Inflammatory macrophage treated with lipopolysaccharide for 4 hours (primary cell): ENCODE measurements at regions not wholly inside any gene's neighbourhood (a gene's known extent, or its start where the extent isn't known, plus 50 kb on each side); places are given as distances from the start of the nearest gene placed in this dataset.
A peak's percentile ranks its signal among the peaks of the same experiment; 100 is the strongest.

Experiments
- DNase-seq: peaks from one replicate; pipeline ENCODE4 v3.0.0-alpha.2; 2020

DNA sequence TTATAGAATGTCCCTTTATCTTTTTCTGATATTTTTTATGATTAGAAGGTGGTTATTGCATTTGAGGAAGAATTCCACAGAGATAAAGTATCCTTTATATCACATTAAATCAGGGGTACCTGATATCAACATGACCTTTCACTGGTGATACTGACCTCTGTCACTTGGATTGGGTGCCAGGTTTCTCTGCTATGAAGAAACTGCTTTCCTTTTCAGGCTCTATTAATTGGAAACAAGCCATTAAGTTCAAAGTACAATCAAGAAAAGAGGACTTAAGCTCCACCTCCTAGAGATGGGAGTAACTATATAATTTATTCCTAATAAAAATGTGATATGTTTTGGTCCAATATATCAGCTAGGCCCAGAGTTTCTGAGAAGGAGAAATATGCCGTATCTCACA lies 514.6 kb upstream of the TYRP1 start:
- DNase-seq: no peak

DNA sequence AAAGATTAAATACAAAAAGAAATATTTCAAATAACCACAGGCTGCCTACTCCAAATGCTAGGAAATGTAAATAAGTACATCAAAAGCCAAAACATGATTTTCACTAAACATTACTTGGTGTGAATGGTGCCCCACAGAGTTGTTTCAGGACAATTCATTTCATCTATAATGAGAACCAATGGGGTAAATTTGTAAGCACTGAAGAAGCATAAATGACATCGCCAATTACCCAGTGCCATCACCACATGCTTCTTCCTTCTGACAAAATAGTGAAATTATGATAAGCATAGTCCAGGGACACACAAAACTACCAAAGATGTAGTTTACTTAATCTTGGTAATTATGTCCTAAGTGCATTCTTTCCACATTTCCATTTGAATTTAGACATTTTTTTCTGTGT lies 510.4 kb upstream of the TYRP1 start:
- DNase-seq: no peak

DNA sequence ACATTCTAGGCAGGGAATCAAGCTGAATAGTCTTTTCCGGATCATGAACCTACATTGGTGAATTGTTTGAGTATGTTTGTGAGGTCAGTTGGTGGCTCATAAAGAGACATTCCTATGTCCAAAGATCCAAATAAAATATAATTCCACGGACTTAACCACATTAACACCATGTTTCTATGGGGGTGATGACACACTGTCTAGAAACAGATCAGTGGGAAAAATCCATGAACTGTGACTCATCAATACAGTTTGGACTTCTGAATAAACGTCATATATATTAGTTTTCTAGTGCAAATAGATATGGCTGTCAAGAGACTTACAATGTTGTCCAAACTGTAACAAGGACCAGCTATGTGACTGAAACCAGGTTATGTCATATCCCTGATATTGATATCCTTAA lies 509.9 kb upstream of the TYRP1 start:
- DNase-seq: no peak

DNA sequence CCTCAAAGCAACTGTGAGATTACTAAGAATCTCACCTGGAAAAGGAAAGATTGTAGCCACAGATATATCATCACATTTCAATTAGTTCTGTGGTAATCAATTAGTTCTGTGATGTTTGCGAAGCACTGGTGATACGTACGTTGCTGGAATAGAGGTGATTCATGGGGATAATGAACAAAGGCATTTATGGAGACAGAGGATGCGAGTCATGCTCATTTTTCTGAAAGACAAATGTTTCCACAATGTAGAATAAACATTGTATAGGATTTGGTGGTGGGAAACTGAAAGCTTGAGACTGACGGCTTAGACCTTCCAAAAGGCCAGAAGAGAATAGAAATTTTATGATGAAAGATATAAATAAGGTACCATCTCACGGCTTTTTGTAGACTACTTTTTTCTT lies 507.3 kb upstream of the TYRP1 start:
- DNase-seq: no peak

DNA sequence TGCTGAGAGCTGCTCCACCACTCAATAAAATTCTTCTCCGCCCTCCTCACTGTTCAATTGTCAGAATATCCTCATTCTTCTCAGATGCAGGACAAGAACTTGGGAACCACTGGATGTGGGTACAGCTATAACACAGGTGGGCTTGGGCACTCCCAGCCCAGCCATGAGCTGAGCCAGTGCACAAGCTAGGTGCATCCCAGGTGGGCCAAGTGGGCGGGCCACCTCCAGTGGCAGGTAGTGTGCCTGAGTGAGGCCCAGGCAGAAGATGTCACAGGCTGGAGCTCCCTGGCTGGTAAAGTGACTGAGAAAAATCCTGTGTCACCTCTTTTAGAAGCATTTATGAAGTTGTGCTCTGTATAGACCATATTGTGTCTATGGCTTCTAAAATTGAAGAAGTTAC lies 501.6 kb upstream of the TYRP1 start:
- no peak for DNase-seq

DNA sequence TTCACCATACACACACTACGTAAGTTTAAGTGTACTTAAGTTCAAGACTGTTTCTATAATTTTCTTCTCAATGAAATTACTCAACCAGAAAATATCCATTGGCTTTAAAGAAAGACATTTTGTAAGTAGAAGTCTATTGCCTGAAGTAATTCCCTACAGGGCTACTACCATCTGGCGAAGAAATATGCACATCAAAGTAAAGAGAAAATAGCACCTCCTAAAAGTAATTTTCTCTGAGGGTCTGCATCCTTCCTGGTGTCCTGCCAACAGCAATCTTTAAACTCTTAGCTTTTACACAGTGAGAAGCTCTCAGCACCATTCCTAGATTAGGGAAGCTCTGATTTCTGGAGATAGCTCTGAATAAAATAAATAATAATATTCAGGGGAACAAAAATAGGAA lies 498.5 kb upstream of the TYRP1 start:
- DNase-seq: no peak

DNA sequence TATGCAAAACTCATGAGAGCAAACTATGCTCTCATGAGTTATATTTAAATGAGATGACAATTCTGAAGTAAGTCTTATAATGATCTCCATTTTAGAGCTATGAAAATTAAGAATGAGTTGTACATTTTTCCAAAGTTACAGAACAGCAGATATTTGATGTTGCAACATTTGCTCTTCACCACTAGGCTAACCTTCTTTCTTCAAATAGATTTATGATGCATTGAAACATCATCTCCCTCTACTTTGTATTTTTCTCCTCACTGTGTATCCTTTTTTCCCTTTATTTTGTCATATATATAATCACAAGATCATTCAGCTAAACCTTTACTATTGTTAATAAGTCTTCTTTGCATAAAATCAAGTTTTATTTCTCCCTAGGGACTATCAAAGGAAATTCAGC lies 497.7 kb upstream of the TYRP1 start:
- DNase-seq: no peak

DNA sequence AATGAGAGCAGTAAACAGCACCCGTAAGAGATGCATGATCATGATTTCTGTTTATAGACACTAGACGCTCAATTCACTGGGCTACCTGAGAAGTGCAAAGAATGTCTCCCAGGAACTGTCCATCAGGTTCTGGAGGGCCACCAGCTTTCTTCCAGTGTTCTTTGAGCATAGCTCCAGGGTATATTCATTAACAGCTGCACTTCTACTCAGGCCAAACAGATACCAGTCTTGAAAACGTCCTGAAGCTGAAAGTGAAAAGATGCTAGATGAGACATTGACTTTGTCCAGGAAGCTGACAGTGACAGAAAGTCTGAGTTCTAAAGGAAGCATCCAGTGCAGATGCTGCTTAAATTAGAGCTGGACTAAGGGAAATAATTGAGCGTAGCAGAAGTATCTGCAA lies 488.7 kb upstream of the TYRP1 start:
- DNase-seq: no peak

DNA sequence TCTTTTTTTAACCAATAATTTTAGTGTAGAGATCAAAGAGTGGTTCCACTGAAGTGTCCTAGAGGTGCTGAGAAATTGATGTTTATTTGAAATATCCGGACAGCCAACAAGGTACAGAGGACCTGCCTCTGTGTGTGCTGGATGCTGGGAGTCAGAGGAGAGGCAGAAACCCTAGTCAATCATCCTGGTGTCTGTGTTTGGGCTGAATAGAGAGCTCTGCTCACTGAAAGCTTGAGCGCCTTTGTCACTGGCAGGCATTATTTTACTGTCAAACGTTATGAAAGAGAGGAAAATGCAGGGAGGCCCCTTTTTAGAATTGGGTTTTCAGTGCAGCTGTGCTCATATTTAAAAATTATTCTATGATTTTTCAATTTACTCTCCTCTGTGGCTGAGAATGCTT lies 480.3 kb upstream of the TYRP1 start:
- no peak for DNase-seq

DNA sequence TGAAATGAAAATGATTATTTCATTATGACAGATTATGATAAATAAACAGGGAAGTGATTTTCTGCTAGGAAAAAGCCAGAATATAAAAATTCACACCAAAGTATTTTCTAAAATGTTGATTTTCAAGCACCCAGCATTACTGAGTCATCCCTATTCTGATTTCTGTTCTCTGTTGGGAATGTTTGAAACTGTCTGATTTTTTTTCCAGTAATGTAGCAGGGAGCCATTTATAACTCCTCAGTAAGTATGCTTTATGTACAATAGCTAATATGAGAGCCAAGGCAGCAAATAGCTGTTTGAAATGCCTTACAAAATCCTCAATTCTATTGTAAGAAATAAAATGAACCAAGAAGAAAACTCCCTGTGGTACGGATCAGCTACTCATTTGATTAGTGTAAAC lies 471.7 kb upstream of the TYRP1 start:
- no peak for DNase-seq

DNA sequence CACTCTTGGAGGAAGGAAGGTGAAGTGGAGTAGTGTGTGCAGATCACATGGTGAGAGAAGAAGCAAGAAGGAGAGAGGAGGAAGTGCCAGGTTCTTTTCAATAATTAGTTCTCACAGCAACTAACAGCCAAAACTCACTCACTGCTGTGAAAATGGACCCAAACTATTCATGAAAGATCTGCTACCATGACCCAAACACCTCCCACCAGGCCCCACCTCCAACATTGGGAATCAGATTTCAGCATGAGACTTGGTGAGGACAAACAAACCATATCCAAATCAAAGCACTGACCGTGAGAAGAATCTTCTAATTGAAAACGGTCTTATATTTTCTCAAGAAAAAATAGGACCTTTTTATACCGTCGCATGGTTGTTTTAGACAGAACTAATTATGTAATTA lies 468.7 kb upstream of the TYRP1 start:
- no peak for DNase-seq

DNA sequence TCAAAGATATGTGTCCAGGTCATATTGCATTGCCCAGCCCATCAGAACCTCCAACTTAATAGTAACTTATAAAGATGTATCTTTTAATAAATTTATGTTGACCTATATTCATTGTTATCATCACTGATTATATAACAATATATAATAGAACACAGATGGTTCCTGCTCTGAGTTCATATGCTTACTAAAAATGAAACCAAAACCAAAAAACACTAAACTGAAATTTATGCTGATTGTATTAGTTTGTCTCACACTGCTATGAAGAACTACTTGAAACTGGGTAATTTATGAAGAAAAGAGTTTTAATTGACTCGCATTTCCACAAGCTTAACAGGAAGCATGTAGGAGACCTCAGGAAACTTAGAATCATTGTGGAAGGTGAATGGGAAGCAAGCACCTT lies 462.5 kb upstream of the TYRP1 start:
- peak; percentile 21 for DNase-seq

DNA sequence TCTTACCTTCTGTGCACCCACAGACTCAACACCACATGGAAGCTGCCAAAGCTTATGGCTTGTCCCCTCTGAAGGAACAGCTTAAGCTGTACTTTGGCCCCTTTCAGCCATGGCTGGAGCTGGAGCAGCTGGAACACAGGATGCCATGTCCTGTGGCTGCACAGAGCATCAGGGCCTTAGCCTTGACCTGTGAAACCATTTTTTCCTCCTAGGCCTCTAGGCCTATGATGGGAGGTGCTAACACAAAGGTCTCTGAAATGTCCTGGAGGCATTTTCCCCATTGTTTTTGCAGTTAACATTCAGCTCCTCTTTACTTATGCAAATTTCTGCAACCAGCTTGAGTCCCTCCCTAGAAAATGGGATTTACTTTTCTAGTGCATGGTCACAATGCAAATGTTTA lies 461.4 kb upstream of the TYRP1 start:
- DNase-seq: no peak

DNA sequence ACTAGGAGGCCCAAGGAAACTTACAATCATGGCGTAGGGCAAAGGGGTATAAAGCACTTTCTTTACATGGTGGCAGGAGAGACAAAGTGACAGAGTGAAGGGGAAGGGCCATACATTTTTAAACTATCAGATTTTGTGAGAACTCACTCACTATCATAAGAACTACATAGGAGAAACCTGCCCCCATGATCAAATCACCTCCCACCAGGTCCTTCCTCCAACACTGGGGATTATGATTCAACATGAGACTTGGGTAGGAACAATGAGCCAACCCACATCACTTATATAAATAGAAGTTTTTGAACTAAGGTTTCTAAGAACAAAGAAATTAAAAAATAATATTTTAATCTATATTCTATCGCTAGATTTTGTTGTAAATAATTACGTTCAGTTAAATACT lies 460.3 kb upstream of the TYRP1 start:
- DNase-seq: no peak

DNA sequence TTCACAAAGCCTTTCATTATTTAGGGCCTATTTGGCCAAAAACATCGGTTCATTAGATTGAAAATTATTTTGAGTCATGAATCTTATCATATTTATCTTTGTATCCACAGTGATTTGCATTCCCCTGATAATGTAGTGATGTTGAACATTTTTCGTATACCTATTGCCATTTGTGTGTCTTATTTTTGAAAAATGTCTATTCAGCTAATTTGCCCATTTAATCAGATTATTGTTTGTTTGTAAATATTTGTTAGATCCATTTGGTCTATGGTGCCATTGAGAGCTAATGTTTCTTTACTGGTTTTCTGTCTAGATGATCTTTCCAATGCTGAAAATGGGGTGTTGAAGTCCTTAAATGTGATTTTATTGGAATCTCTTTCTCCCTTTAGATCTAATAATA lies 439.2 kb upstream of the TYRP1 start:
- DNase-seq: no peak

DNA sequence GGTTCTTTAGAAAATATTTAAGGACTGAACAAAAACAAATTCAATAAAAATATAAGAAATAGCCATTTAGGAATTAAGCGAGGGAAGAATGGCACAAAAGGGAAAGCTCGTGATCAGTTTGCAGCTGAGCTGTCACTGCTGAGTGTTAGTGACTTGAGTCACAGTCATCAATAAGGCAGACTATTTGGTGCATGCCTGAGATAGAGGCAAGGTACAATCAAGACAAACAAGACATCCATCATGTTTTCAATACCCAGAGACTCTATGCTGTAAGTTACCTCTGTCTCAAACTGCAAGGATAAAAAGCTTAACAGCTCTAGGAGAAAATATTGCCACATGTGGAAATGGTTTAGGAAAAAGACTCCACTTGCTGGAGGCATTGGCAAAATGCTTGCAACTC lies 426.4 kb upstream of the TYRP1 start:
- DNase-seq: no peak

DNA sequence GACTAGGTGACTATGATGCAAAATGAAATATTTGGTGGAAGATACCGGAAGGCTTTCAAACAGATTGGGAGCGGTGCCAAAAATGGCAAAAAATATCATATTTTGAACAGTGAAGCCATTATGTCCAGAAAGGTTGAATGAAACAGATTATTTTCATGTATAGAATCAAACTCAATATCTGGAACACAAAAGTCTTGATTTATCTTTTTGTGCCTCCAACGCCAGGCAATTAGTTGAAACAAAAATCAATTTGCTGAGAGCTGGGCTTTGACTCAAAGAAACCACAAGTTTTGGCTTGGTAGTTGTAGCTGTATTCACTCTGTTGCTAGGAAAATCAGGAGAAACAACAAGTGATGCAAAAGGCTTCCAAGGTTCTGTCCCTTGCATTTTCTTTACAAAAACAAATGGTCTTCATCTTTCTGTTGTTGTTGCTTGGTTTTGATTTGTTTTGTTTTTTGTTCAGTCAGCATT lies 421.7 kb upstream of the TYRP1 start:
- DNase-seq: no peak

DNA sequence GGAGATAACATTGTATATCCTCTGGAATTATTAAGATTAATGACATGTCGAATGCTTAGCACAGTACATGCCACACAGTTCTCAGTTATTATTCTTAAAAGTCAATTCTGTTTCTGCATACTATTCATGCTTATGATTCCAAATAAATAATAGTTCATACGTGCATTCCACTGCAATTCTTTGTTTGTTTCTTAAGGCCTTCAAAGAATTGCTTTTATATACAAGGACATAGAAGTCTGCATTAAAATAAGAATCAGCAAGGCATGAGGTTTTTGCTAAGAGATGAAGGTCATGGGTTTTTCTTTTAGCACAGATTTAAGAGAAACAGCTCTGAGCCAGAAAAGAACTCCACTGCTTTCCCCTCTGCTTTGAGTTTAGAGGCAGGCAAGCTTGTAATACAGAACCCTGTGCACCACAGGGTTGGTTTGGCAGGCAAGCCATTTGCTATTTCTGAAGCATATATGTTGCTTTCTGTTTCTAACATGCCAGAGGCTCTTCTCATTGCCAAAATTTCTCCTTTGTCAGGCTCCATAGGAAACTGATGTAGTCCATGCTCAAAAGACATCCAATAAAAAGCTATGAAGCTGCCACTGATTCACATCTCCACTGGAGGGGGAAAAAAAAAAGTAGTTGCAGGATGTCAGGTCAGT lies 420.6 kb upstream of the TYRP1 start:
- DNase-seq: no peak

DNA sequence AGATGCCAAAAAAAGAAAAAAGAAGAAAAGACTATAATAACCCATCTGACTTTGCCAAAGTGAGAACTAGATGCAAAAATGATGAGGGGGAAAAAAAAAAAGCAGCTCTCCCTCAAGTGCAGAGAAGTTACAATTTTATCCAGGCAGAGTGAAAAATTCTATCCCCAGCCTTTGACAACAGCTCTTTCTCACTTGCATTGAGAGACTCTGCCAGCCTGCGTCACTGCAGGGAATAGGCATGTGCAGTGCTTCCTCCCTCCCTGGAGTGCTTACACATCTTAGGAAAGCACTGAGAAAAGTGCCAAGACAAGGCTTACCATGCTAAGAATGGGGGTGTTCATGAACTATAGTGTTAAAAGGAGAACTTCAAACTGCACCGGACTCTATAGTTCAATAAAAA lies 418.6 kb upstream of the TYRP1 start:
- no peak for DNase-seq

DNA sequence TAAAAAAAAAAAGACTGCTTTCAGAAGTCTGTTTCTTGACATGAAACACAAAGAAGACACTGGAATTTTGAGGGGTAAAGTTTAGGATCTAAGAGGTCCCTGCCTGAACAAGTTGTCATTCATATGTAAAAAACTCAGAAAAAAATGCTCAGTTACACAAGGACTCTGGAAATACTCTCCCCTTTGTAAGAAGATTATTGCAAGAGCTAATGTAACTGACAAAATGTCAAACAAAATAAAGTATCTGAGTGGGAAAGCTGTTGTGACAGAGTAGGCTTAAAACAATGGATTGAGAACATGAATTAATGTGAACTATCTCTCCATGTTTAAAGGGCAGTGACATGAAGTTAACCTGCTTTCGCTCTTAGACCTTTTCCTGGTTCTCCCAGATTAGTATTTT lies 416.7 kb upstream of the TYRP1 start:
- no peak for DNase-seq

DNA sequence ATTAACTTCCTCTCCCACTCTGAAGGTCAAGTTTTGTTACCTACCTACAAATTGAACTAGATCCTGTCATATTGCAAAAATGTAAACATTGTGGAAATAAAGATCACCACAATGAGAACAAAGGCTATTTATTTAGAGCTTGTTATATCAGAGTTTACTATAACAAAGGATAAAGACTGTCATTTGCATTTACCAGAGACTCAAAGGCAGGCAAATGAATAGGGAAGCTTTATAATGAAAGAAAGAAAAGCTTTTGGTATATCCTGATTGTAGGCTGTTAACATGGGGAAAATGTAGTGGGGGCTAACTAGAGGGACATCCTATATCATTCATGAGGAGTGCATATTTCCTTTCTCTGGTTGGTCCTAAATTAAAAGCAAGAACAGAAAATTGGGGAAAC lies 403.5 kb upstream of the TYRP1 start:
- no peak for DNase-seq

DNA sequence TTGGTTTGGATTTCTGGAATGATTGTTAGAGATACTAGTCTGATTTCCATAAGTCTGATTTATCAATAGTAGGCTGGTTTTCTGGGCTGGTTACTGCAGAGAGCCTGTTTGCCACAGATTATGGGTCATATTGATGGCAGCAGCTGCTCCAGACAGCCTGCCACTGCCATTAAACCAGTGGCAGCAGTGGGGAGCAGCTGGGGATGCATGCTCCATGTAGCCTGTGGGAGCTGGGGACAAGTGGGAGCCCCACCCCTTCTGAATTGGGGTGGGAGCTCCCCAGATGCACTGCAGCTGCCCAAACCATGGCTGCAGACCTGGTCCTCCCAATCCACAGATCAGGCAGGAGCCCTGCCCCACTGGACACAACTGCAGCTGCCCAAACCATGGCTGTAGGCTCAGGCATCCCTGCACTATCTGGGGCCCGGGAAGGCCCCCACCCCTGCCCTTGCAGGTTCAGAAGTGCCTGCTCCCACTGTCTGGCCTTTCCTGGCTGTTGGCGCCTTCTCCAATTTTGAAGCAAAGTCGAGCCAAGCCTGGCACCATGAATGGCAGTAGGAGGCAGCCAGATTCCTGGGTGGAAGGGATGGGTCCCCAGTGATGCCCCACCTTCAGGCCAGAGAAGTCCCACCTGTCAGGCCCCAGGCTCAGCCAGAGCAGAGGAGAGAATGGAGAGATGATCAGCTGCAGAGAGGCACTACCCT lies 402.9 kb upstream of the TYRP1 start:
- DNase-seq: no peak

DNA sequence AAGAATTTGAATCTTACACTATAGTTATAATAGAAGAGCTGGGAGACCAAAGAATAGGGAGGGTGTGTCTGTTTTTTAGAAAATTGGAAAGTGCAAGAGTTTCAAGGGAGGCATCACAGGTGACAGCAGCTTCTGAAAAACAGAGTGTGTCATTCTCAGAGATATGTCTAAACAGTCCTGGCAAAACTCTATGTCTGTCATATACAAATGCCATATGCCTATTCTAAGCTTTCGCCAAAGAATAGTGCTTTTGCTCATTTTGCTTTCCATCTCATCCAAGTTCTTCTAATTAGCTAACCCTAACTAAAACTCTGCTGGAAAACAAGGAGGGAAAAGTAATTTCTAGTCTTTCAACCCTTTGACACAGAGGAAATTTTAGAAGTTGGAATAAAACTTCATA lies 388.0 kb upstream of the TYRP1 start:
- DNase-seq: no peak

DNA sequence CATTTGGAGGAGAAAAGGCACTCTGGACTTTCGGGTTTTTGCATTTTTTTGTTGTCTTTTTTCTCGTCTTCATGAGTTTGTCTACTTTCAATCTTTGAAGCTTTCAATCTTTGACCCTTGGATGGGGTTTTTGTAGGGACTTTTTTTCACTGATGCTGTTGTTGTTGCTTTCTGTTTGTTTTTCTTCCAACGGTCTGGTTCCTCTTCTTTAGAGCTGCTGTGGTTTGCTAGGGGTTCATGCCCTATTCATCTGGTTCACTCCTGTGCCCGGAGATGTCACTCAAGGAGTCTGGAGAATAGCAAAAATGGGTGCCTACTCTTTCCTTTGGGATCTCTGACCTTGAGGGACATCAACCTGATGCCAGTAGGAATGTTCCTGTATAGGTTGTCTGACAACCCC lies 378.6 kb upstream of the TYRP1 start:
- DNase-seq: no peak
